ENCODE measurements at regions not wholly inside any gene's neighbourhood (a gene's known extent, or its start where the extent isn't known, plus 50 kb on each side); places are given as distances from the start of the nearest gene placed in this dataset.

DNA sequence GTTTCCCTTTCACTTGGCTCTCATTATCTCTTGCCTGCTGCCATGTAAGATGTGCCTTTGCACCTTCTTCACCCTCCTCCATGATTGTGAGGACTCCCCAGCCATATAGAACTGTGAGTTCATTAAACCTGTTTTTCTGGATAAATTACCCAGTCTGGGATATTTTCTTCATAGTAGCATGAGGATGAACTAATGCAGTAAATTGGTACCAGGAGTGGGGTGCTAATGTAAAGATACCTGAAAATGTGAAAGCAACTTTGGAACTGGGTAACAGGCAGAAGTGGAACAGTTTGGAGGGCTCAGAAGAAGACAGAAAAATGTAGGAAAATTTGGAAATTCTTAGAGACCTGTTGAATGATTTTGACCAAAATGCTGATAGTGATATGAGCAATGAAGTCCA, 487.4 kb downstream of the LMO7 start:
- ChIA-PET POLR2A (no interaction called here), CTCF (no interaction called here)
- TF ChIP-seq, protein P1, sequence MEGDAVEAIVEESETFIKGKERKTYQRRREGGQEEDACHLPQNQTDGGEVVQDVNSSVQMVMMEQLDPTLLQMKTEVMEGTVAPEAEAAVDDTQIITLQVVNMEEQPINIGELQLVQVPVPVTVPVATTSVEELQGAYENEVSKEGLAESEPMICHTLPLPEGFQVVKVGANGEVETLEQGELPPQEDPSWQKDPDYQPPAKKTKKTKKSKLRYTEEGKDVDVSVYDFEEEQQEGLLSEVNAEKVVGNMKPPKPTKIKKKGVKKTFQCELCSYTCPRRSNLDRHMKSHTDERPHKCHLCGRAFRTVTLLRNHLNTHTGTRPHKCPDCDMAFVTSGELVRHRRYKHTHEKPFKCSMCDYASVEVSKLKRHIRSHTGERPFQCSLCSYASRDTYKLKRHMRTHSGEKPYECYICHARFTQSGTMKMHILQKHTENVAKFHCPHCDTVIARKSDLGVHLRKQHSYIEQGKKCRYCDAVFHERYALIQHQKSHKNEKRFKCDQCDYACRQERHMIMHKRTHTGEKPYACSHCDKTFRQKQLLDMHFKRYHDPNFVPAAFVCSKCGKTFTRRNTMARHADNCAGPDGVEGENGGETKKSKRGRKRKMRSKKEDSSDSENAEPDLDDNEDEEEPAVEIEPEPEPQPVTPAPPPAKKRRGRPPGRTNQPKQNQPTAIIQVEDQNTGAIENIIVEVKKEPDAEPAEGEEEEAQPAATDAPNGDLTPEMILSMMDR (IDR thresholded peaks at IDR 0.05; ENCODE audit: control extremely low read depth, extremely low read depth, low read depth, missing control alignments): no peak
- no peak for DNase-seq (ENCODE audit: extremely low spot score)

DNA sequence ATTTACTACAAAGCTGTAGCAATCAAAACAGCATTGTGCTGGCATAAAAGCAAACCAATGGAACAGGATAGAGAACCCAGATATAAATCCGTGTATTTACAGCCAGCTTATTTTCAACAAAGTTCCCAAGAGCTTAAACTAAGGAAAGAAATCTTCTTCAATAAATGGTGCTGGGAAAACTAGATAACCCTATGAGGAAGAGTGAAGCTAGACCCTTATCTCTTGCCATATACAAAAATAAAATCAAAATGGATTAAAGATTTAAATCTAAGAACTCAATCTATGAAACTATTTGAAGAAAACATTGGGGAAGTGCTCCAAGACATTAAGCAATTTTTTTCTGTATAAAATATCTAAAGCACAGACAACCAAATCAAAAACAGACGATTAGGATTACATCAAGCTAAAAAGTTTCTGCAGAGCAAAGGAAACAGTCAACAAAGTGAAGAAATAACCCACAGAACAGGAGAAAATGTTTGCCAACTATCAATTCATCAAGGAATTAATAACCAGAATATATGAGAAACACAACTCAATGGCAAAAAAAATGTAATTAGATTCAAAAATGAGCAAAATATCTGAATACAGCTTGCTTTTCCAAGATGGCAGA, 480.7 kb downstream of the LMO7 start:
- ChIA-PET CTCF (interaction anchor here (0.7 kb wide), 1 partner anchor 9 kb away, joined by 3 read pairs; no protein-coding TSS in a partner anchor), POLR2A (no interaction called here)
- TF ChIP-seq, protein P1 (IDR thresholded peaks at IDR 0.05; ENCODE audit: control extremely low read depth, extremely low read depth, low read depth, missing control alignments): no peak
- DNase-seq (ENCODE audit: extremely low spot score): no peak

DNA sequence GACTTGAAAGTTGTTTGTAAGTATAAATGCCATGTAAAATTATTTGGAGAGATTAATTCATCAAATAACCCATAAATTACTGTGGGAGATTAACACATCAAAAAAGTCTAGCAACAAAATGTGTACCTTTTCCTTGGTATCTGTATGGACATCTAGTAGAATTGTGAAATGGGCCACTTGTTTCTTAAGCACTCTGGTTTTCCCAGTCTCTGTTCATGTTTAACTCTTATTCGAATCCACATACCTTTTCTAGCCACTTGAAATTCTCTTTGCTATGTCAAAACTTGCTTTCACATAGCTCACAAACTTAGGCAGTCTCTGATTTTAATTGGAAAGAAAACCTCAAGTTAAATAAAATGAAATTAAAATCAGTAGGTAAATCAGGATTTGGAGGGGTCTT, 470.6 kb downstream of the LMO7 start:
- POLR2A ChIA-PET: no interaction called here
- CTCF ChIA-PET: no interaction called here
- no peak for DNase-seq (ENCODE audit: extremely low spot score)
- TF ChIP-seq, protein P1 (IDR thresholded peaks at IDR 0.05; ENCODE audit: control extremely low read depth, extremely low read depth, low read depth, missing control alignments): no peak

DNA sequence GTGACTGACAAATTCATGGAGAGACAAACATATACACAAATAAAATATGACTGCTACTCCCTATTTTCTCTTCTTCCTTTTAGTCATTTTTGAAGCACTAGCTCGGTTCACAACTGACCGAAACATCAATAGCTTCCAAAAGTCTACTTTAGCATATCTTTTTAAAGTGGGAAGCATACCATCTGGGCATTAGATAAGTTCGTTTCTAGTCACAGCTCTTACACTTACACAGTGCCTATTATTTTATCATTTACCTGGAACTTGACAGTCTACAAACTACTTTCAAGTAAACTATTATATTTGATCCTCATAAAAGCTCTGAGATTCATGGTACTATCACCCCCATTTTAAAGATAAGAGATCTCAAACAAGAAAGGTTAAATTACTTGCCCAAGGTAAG, 458.5 kb downstream of the LMO7 start:
- POLR2A ChIA-PET: no interaction called here
- TF ChIP-seq, protein P1 (IDR thresholded peaks at IDR 0.05; ENCODE audit: control extremely low read depth, extremely low read depth, low read depth, missing control alignments): no peak
- CTCF ChIA-PET: no interaction called here
- no peak for DNase-seq (ENCODE audit: extremely low spot score)

DNA sequence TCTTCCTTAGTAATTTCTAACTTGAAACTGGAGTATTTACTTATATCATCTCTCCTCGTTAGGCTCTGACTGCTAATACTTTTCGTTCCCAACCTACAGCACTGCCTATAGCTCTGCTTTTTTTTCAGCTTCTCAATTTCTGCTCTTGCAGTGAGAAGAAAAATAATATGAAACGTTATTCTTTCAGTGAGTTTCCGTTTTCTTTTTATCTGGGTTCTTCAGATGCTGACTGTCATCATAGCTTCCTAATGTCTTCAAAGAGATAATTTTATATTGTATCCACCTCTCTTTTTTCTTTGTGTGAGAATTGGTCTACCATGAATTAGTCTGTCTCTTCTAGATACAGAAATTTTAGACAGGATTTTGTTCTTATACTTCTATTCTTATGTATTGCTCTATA, 454.9 kb downstream of the LMO7 start:
- TF ChIP-seq, protein P1 (IDR thresholded peaks at IDR 0.05; ENCODE audit: control extremely low read depth, extremely low read depth, low read depth, missing control alignments): no peak
- CTCF ChIA-PET: no interaction called here
- no peak for DNase-seq (ENCODE audit: extremely low spot score)
- POLR2A ChIA-PET: no interaction called here

DNA sequence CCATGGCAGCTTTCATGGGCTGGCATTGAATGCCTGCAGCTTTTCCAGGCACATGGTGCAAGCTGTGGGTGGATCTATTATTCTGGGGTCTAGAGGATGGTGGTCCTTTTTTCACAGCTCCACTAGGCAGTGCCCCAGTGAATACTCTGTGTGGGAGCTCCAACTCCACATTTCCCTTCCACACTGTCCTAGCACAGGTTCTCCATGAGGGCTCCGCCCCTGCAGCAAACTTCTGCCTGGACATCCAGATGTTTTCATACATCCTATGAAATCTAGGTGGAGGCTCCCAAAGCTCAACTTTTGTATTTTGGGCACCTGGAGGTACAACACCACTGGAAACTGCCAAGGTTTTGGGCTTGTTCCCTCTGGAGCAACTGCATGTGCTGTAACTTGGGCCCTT, 450.6 kb downstream of the LMO7 start:
- ChIA-PET POLR2A (no interaction called here), CTCF (no interaction called here)
- DNase-seq (ENCODE audit: extremely low spot score): no peak
- TF ChIP-seq, protein P1 (IDR thresholded peaks at IDR 0.05; ENCODE audit: control extremely low read depth, extremely low read depth, low read depth, missing control alignments): no peak

DNA sequence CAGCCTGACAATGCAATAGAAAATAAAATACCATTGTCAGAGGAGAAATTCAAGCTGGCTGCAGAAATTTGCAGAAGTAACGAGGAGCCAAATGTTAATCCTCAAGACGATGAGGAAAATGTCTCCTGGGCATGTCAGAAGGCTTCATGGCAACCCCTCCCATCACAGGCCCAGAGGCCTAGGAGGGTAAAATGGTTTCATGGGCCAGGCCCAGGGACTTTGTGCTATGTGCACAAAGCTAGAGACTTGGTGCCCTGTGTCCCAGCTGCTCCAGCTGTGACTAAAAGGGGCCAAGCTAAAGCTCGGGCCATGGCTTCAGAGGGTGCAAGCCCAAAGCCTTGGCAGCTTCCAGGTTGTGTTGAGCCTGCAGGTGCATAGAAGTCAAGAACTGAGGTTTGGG, 431.7 kb downstream of the LMO7 start:
- ChIA-PET POLR2A (no interaction called here), CTCF (interaction anchor here (1.2 kb wide), 1 partner anchor 51 kb away, joined by 3 read pairs; no protein-coding TSS in a partner anchor)
- TF ChIP-seq, protein P1 (IDR thresholded peaks at IDR 0.05; ENCODE audit: control extremely low read depth, extremely low read depth, low read depth, missing control alignments): no peak
- DNase-seq (ENCODE audit: extremely low spot score): no peak
